ENCODE measurements at regions not wholly inside any gene's neighbourhood (a gene's known extent, or its start where the extent isn't known, plus 50 kb on each side); places are given as distances from the start of the nearest gene placed in this dataset.

- ChIA-PET CTCF (interaction anchor here (1.1 kb wide), 1 partner anchor 16 kb away, joined by 4 read pairs; no protein-coding TSS in a partner anchor), POLR2A (no interaction called here)
- H3K4me3 ChIP-seq (ENCODE audit: low read depth, low read length), result no peak overlapping the region
- no peak for TF ChIP-seq CTCF (IDR thresholded peaks at IDR 0.05; ENCODE audit: insufficient read depth, low read length, missing control alignments)
- no peak for DNase-seq (ENCODE audit: low read depth, low spot score)
These were observed 306.1 kb downstream of the FBXW7 start for GRCh38 chr4:152229782-152230289.

GRCh38 chr4:152225680-152226079, 310.2 kb downstream of the FBXW7 start:
- CTCF ChIA-PET, result no interaction called here
- DNase-seq (ENCODE audit: low read depth, low spot score), result no peak
- no peak overlapping the region for H3K4me3 ChIP-seq (ENCODE audit: low read depth, low read length)
- no peak for TF ChIP-seq CTCF (IDR thresholded peaks at IDR 0.05; ENCODE audit: insufficient read depth, low read length, missing control alignments)
- POLR2A ChIA-PET, result no interaction called here

- DNase-seq (ENCODE audit: low read depth, low spot score), result no peak
- ChIA-PET CTCF (no interaction called here), POLR2A (no interaction called here)
- H3K4me3 ChIP-seq (ENCODE audit: low read depth, low read length), result no peak overlapping the region
- no peak for TF ChIP-seq CTCF (IDR thresholded peaks at IDR 0.05; ENCODE audit: insufficient read depth, low read length, missing control alignments)
These were observed 311.0 kb downstream of the FBXW7 start for GRCh38 chr4:152224721-152225420.

GRCh38 chr4:152224223-152224622, 311.7 kb downstream of the FBXW7 start:
- CTCF ChIA-PET, result no interaction called here
- TF ChIP-seq CTCF (IDR thresholded peaks at IDR 0.05; ENCODE audit: insufficient read depth, low read length, missing control alignments), result no peak
- POLR2A ChIA-PET, result no interaction called here

GRCh38 chr4:152223600-152223999, 312.3 kb downstream of the FBXW7 start:
- TF ChIP-seq CTCF (IDR thresholded peaks at IDR 0.05; ENCODE audit: insufficient read depth, low read length, missing control alignments), result no peak
- DNase-seq (ENCODE audit: low read depth, low spot score), result no peak
- CTCF ChIA-PET, result no interaction called here
- POLR2A ChIA-PET, result no interaction called here
- no peak overlapping the region for H3K4me3 ChIP-seq (ENCODE audit: low read depth, low read length)

More at GRCh38 chr4:152224223-152224622, 311.7 kb downstream of the FBXW7 start:
- no peak overlapping the region for H3K4me3 ChIP-seq (ENCODE audit: low read depth, low read length)
- DNase-seq (ENCODE audit: low read depth, low spot score), result no peak

GRCh38 chr4:152221816-152222516, 313.9 kb downstream of the FBXW7 start:
- DNase-seq (ENCODE audit: low read depth, low spot score), result no peak
- TF ChIP-seq CTCF (IDR thresholded peaks at IDR 0.05; ENCODE audit: insufficient read depth, low read length, missing control alignments), result no peak
- POLR2A ChIA-PET, result no interaction called here
- CTCF ChIA-PET, result no interaction called here
- H3K4me3 ChIP-seq (ENCODE audit: low read depth, low read length), result no peak overlapping the region
